KBM-7 (cell line): ENCODE measurements at regions not wholly inside any gene's neighbourhood (a gene's known extent, or its start where the extent isn't known, plus 50 kb on each side); places are given as distances from the start of the nearest gene placed in this dataset.
A peak's percentile ranks its signal among the peaks of the same experiment; 100 is the strongest.

Source experiments
- DNase-seq: peaks from one replicate; pipeline ENCODE4 v3.0.0-alpha.2; 2015
- in situ Hi-C: fragments of 300-500 bp; cut with MboI; formaldehyde crosslinking; loops from 2 replicates; pipeline ENCODE4 v1.14.3; 2020; ENCODE audit warnings: low sequenced_read_pairs, low pct_unique_long_range_greater_than_20kb, mixed read lengths

DNA sequence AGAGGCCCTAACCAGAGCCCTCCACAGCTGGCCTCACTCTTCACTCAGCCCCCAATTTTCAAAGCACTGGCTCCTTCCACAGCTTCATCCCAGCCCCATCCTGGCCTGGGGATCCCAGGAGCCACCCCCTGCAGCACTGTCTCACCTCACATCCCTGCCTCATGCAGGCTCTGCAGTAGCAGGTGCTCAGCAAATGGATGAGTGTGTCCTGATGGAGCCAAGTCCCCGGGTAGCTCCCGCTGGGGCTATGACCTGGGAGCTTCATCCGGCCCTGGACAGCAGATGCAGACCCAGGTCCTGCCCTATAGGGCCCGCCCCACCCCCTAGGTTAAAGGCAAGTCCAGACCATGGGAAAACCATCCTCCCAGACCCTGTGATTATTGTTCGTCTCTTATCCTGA, 143.2 kb upstream of the ZNF507 start:
- DNase-seq = no peak
- in situ Hi-C loops = no loop called here

DNA sequence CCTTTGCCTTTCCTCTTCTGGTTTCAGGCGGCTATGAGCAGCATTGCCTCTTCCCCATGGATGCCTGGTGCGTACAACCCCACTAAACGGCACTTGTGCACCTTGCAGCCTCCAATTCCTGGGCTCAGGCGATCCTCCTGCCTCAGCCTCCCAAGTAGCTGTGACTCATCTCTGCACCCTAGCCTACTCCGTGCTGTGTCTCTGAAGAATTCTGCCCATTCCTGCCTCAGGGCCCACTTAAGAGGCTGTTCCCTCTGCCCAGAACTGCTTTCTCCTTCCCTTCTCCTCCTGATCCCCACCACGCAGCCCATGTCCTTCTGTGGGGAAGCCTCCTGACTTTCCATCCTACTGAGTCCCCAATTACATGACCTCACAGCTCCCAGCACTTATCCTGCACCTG, 142.2 kb upstream of the ZNF507 start:
- in situ Hi-C loops = no loop called here
- no peak for DNase-seq

DNA sequence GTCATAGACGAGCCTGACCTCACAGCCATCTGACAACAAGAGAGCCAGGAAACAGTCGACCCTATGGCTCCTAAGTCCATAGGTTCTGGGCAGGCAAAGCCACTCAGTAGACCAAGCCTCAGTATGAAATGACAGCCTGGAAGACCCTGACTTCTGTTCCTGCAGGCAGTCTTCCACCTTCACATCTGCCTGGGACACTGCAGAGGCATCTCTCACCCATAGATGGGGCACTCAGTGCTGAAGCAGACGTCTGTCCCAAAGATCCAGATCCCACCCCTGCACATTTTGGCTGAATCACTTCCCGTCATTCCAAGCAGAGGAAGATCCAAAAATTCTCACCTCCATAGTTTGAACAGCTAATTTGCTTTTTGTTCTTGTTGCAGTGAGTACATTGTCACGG, 139.3 kb upstream of the ZNF507 start:
- in situ Hi-C loops = no loop called here
- no peak for DNase-seq

DNA sequence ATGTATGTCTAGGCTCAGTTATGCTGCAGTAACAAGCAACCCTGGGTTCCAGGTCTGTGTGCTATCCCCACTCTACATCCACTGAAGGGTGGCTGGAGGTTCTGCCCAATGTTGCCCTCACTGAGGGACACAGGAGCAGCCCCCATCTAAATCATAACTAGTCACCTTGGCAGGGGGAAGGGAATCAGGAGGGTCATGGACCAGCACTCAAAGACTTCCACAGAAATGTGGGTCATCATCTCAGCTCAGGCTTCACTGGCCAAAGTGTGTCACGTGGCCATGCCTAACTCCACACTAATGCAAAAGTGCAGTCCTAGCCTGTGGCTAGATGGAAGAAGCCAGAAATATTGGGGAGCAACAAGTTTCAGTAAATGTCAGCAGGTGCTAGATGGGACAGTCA, 137.3 kb upstream of the ZNF507 start:
- no peak for DNase-seq
- in situ Hi-C loops = no loop called here

DNA sequence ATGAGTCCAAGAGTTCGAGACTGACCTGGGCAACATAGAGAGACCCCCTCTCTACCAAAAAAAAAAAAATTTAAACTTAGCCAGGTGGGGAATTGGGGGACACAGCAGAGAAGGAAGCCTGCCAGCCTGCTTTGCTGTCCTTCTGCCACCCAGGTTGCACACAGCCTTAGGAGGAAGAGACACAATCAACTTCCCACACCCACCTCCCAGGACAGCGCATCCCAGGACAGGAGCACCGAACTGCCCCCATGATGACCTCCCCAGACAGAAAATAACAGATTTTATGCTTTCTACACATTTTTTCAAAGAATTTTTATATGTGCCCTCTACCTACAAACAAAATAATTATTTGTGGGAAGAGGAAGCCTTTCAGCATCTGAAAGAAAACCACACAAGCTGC, 126.0 kb upstream of the ZNF507 start:
- DNase-seq = no peak
- in situ Hi-C loops = no loop called here

DNA sequence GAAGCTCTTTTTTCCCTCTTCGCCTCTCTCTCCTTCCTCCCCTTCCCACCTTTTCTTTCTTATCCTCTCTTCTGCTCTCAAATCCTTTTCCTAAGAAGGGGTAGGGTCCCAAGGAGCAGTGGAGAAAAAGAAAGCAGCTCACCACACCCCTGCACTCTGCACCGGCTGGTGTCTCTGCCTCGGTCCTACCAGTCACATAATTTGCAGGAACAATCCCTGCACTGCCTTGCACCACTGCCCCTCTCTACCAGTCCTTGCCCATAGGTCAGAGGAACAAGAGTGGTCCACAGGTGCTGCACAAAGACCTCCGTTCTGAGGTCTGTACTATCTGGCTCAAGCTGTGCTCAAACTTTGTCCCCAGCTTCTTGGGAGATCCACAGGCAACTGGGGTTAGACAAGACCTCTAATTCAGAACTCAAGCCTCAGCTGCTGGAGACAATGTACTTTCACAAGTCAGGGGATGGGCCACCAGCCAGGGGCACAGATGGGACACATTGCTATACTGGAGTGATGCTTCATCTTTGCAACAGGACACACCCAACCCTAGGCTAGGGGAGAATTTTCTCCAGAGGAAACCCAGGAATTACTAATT, 125.4 kb upstream of the ZNF507 start:
- no peak for DNase-seq
- in situ Hi-C loops = no loop called here

DNA sequence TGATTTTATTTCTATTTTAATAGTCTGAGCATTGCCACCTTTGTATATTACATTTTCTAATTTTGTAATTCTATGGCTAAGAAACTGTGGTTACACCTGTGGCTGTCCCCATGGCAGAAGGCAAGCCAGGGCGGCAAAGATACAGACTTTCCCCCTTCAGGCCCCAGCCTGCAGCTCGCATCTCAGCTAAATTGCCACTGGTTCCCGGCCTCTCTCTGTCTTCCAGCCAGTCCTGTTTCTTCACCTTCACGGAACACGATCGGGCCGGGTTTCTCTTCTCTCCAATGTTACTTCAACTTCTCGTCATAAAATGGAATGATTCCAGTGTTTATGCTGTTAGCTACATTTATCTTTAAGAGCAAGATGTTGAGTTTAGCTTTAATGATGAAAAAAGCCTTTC, 124.5 kb upstream of the ZNF507 start:
- in situ Hi-C loops = no loop called here
- DNase-seq = no peak

DNA sequence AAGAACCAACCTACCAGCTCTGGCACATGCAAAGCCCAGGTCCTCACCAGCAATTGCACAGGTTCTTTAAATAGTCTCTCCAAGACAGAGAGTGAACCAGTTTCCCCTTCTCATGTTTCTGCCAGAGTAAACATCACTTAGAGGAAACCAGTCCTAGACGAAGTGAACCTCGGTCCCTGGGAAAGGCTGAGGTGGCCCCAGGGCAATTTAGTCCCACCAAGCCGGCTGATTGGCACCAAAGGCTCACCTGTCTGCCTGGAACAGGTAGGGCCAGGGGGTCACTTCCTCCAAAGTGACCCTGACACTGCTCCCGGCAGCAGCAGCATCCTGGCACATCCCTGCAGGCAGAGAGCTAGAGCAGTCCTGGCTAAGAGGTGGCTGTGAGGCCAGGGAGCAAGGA, 122.9 kb upstream of the ZNF507 start:
- in situ Hi-C loops = no loop called here
- no peak for DNase-seq

DNA sequence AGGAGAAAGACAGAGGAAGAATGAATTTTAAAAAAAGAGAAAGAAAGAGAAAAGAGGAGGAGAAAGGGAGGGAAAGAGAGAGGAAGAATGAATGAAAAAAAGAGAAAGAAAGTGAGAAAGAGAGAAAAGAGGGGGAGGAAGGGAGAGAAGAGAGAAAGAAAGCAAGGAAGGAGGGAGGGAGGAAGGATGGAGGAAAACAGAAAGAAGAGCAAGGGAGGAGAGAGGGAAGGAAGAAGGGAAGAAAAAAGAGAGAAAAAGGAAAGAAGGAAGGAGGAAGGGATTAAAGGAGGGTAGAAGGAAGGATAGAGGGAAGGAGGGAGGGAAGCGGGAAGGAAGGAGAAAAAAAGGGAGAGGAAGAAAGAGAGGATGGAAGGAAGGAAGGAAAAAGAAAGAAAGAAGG, 122.3 kb upstream of the ZNF507 start:
- in situ Hi-C loops = no loop called here
- DNase-seq = no peak

DNA sequence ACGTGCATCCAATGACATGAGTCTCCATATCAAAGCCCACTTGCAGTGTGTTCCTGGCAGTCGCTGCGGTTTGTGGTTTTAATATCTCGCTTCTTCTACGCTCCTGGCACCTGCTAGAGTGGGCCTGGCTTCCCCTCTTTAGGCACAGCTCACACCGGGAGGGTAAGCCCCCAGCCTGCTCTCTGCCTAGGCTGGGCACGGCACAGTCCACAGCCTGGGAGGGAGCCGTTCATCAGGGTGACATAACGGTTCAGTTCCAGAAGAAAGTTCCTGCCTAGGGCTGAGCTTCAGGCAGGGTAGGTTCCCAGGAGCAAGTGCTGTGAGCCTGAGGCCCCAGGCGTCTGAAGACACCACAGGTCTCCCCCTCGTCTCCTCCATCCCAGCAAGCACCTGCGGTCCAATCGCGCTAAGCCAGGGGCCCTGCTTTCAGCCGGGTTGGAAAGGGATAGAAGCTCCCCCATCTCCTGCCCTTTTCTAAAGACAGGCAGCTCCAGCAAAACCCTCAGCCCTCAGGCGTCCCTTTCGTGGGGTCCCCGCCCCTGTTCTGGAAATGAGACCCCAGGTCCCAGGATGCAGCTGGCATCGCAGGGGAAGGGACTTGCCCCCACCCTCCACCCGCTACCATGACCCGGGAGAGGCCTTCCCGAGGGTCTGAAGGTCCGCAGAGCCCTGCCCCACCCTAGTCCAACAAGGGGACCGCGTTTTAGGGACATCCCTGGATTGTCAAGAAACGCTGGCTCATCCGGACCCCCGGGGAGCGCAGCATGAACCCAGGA, 121.6 kb upstream of the ZNF507 start:
- peak; percentile 28 for DNase-seq

DNA sequence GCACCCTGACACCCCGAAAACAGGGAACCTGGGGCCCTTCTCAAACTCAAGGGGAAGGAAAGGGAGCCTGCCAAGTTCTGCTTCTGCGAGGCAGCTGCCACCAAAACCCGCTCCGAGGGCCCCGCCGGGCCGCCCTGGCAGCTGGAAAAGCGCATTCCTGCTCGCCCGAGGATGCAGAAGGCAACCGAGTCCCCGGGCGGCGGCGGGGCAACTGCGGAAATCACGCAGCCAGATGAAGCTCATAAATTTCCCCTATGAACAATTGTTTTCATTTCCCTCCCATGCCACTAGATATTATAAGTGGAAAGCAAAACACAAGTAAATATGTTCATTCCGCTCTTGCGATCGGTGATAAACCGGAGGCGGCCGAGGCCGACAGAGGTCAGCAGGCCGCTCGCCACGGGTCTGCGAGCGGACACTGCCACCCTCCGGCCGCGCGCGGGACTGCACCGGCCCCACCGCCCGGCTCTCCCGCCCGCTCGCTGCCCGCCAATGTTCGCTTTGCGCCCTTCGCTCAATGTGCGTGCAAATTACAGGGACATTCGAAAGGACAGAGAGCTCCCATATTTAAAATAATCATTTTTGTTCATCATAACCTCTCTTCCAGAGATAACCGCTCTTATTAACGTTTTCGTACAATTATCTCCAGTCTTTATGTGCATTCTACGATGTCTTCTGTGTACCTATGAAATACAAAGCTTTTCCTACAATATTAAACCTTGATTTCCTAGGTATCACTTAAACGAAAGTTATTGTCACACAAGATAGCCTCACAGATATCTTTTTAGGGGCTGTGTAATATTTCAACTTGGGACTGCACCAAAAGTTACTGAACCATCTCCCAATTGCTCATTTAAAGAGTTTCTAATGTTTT, 120.8 kb upstream of the ZNF507 start:
- in situ Hi-C loops = no loop called here
- peak; percentile 51 for DNase-seq

More for the DNA sequence above, 121.6 kb upstream of the ZNF507 start:
- in situ Hi-C loops = no loop called here

DNA sequence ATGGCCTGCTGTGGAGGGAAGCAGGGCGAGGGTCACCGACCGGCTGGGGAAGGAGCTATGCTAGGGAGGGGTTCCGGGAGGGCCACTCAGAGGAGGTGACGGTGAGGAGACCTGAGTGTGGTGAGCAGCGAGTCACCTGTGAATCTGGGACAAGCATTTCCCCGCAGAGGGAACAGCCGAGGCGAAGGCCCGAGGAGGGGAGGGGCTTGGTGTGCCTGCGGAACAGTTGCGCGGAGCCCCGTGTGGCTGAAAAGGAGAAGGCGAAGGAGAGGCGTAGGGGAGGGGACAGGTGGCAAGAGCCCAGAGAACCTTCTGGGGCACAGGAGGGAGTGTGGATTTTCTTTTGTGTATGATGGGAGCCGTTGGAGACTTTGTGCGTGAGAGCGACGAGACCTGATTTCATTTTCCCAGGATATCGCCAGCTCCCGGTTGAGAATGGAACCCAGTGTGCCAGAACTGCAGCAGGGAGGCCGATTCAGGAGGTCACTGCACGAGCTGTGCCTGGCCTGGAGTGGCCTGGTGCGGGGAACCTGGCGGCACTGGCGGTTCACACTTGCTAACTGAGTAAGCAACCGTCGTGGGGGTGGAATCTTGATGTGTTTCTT, 117.7 kb upstream of the ZNF507 start:
- no peak for DNase-seq
- in situ Hi-C loops = no loop called here

DNA sequence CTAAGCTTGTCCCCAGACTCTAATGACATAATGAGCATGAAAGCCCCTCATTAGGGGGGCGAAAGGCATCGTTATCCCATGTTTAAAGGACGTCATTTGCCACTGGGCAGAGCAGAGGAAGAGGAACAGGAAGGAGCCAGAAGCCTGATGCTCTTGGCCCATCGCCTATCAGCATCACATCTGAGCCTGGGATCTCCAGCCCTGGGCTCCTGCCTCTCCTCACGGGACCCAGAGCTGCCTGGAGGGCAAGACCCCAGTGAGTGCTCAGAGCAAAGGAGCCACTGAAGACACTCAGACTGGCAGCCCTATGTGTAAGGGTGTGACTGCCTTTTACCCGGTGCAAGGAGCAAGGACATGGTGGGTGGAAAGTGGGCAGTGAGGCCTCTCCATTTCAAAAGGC, 115.0 kb upstream of the ZNF507 start:
- DNase-seq = no peak
- in situ Hi-C loops = no loop called here

DNA sequence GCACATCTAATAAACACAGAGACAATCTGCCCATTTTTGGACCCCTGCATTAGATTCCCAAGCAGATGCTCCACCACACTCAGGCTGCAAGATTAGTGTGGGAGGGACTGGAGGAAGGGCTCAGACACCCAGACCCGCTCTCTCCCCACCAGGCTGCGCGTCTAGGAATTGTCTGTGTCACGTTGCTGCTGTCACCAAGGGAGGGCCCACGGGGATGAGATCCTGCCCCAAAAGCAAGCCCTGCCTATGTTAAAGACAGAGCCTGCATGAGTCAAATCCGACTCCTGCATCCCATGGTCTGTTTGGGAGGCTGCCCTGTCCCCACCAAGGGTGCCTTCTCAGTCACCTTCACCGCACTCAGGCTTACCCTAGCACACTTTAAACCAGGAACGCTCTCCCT, 114.4 kb upstream of the ZNF507 start:
- in situ Hi-C loops = no loop called here
- DNase-seq = no peak

DNA sequence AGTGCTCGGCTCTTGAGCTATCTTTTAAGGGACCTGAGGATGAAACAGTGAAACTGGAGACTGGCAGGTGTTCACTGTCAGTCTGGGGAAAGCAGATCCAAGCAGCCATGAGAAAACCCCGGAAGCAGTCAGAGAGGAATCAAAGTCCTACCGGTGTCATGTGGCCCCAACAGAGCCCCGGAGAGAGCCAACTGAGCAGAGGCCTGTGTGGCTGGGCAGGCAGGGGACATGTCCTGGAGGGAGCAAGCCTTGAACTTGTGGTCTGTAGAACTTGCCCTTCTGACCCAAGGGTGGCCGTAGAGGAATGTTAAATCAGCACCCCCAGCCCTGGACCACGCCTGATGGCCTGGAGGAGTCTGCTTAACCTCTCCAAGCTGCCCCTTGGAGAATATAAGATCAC, 113.7 kb upstream of the ZNF507 start:
- in situ Hi-C loops = no loop called here
- DNase-seq = no peak

DNA sequence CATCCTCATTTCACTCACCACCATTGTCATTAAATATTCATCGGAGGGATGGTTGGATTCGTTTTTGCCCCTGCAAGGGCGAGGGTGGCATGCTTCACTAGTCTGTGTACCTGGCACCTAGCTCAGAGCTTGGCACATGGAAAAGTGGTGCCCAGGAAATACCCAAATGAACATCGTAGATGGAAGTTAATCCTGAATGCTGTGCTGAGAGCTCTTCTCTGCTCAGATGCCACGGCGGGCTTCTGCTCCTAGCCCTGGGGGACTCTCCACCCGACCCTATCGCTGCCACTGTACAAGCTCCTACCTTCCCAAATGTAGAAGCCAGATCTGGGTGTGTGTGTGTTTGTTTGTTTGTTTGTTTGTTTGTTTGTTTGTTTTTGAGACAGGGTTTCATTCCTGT, 113.0 kb upstream of the ZNF507 start:
- in situ Hi-C loops = no loop called here
- DNase-seq = no peak

DNA sequence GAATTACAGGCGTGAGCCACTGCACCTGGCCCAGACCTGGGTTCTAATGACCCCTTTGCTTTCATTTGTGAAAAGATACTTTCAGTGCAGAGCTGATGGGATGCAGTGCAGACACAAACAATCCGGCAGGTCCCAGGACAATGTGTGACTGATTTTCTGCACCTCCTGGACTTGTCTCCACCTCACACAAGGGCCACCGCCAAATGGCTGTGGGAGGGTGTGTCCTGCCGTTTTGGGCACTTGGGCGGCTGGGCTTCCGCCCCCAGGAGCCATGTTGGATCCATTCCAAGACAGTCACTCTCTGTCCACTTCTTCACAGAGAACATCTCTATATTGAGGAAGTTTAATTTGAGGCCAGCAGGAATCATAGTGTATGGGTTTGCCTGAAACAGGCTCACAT, 112.3 kb upstream of the ZNF507 start:
- in situ Hi-C loops = no loop called here
- no peak for DNase-seq

DNA sequence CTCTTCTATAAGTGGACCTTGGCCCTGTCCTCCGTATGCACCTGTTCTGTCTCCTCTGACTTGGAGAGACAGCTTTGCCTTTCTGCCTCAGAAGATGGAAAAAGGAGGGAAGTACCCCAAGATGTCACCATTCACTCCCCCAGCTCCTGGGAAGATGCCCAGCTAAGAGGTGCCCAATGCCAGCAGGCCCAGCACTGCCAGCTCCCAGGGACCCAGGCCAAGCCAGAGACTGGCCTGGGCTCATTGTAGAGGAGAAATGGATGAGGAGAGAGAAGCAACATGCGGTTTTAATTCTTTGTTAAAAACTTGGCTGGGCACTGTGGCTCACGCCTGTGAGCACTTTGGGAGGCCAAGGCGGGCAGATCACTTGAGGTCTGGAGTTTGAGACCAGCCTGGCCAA, 111.5 kb upstream of the ZNF507 start:
- in situ Hi-C loops = no loop called here
- no peak for DNase-seq

DNA sequence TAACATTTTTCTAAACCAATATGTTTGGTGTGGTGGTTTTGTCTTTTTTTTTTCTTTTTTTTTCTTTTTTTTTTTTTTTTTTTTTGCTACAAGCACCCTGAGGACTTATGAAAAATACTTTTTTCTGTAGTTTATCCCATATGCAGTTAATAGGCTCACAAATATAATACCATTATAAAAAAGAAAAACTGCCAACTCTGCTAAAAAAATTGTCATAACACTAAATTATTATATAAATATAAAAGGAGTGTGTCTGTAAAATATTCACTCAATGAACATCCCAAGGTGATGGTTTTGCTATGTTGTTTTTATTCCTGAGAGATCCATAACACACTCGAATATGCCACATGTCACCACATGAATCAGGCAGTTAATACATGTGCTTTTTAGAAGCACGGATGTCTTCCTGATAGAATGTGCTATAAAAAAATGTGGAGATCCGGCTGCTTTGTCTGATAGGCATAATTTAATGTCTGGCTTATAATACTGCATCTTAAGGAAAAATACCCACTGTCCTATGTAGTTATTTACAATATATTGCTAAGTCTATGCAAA, 110.7 kb upstream of the ZNF507 start:
- in situ Hi-C loops = no loop called here
- no peak for DNase-seq

DNA sequence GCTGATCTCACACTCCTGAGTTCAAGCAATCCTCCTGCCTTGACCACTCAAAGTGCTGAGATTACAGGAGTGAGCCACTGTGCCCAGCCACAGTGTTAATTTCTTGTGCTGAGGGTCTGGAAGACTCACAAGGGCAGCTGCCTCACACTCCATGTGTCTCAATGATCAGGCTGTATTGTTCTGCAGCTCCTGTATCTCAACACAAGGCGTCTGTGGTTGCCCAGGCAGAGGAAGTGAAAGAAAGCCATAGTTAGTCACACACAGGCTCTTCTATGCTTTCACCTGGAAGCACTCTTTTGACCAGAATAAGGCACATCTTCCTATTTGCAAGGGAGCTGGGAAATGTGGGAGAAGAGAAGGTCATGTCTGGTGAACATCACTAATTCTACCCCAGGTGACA, 107.3 kb upstream of the ZNF507 start:
- DNase-seq = no peak
- in situ Hi-C loops = no loop called here
